Fibroblast of skin of abdomen (primary cell): ENCODE measurements at regions not wholly inside any gene's neighbourhood (a gene's known extent, or its start where the extent isn't known, plus 50 kb on each side); places are given as distances from the start of the nearest gene placed in this dataset.
"Not testable (repeated sequence)": the region's sequence is repeated elsewhere in the genome, so short reads cannot be mapped to it uniquely, and the experiment has no call there.

Experiments used
- DNase-seq: peaks from one replicate; pipeline ENCODE4 v3.0.0-alpha.2; 2013

- peak; percentile 88 for DNase-seq
Observed at GRCh38 chr2:7685342-7686015, 768.3 kb downstream of the RNF144A start.

DNA sequence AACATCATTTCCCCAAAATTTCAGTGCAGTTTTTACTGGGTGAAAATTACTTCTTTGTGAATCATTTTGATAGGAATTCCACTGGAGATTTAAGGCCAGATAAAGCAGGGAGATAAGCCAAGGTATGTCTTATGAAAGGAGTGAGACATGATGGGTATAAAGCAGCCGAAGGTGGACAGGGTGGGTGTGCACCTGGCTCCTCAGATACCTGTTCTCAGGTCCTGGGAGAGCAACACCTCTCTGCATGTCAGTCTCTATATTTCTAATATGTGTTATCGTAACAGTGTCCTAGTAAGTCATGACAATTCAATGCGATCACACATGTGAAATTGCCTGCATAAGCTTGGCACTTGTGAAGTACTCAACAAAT is 768.8 kb downstream of the RNF144A start:
- no peak for DNase-seq

DNA sequence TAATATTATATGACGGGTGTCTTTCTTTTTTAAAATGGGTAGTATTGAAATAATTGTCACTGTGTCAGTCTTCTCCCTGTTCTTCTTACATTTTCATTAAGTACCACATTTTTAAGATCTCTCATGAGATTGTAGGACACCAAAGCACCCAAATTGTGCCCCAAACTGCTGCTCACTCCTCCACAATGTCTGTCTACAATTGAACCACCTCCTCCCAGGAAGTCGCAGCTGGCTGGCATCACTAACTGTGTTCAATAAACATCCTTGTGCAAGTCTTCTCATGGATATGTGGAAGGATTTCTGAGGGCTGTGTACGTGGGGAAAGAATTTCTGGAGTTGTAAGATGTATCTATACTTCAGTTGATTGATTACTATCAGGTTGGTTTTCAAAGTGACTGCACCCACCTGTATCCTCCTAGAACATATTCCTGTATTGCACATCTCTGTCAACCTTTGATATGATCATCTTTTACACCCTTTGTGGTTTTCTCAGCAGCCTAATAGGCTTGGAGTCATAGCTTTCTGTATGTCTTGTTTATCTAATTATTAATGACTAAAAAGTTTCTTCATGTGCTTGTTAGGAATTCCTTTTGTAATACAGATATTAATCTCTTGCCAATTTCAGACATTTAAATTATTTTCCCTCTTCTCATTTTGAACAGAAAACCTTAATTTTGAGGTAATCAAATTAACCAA is 774.9 kb downstream of the RNF144A start:
- no peak for DNase-seq

DNA sequence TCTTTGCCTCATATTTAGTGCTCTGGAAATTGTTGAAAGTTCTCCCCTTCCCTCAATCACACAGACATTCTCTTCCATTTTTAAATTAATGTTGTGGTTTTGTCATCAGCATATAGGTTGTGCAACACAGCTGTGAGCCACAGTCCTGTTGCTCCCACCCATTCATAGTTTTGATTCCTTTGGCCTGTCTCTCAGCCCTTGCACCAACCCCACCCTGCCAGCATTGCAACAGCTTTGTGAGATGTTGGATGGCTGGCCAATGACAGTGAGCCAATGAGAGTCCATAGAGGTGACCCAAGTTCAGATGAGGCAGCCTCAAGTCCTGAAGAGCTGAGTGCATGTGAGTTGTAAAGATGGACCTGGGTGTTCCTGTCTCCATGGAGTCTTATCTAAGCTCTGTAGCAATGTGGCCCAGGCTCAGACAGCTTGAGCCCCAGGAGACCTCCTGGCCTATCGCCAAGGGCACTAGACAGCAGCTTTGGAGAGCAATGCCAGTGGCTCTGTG is 775.5 kb downstream of the RNF144A start:
- peak; percentile 97 for DNase-seq

- no peak for DNase-seq
Observed at GRCh38 chr2:7693246-7694075, 776.2 kb downstream of the RNF144A start.

DNA sequence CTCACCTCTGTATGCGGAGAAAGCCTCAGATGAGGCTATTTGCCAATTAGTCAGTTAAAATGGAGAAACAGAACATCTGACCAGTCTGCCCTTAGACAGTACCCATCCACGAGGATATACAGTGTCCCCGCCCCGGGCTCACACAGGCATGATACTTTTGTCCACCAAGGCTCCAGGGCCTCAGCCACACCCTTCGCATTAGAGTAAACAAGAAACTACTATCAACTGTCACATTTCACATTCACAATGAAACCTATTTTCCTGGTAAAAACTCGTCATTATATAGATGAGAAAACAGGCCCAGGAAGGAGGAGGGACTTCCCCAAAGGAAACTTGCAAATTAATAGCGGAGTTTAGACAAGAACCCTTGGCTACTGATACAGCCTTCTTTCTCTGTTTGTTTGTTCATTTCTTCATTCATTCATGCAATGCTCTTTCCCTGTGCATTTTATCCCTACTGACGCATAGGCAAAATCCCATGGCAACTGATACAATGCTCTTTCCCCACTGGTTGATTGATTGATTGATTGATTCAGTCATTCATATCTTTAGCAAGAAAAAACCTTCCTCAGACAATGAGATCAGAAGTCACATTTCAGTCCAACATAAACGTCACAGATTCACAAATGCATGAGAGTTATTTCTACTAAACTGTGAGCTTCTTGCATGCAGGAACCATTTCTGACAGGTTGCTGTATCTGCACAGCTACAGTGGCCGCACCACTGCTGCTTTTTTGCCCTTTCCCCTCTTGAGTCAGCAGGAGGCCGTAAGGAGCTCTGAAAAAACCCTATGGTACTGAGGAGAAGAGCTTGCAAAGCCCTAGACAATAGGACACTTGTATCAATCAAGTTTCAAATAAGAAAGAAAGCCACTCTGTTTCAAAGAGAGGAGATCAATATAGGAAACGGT is 777.1 kb downstream of the RNF144A start:
- no peak for DNase-seq

- not testable (repeated sequence) for DNase-seq
Observed at GRCh38 chr2:7696556-7696955, 779.3 kb downstream of the RNF144A start.

GRCh38 chr2:7697052-7697451 is 779.8 kb downstream of the RNF144A start:
- no peak for DNase-seq

- peak; percentile 71 for DNase-seq
Observed at GRCh38 chr2:7701791-7702190, 784.6 kb downstream of the RNF144A start.

DNA sequence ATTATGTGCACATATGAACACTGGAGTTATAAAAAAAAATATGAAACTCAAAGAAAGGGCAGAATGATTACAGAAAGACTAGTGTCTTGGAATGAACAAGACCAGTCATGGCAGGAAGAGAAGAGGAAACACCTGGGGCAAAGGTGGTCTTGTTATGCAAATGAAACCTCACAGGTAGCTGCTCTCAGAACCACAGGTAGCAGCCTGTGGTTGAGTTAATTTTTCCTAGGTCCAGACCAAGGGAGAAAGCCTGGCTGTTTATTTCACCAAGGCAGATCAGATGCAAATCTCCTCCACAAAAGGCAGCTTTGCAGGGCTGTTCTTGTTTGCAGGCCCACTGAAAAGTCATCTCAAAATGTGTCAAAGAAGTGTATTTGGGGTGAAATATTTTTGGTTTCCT is 785.8 kb downstream of the RNF144A start:
- DNase-seq: no peak

DNA sequence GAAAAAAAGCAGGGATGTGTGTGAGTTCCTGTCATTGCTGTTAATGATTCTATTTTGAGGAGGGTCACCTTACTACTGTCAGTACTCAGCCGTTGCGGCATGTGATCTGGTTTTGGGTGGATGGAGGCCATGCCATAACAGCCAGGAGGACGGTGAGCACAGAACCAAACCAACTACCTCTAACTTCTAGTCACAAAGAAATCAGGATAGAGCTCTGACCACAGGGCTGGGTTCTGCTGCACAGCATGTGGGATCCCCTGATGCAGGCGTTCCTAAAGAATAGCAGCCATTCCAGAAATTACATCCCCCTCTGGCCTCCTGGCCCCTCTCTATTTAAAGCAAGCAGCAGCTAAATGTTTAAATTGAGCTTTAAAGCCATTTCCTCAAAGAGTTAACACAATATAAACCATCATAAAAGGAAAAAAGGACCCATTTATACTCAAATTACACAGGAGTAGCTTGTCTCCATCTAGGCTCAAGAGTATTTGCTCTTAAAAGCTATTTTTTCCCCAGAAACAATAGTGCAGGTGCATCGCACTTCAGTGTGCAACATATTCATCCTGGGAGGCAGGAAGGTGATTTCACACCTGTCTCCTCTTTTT is 786.4 kb downstream of the RNF144A start:
- DNase-seq: no peak

DNA sequence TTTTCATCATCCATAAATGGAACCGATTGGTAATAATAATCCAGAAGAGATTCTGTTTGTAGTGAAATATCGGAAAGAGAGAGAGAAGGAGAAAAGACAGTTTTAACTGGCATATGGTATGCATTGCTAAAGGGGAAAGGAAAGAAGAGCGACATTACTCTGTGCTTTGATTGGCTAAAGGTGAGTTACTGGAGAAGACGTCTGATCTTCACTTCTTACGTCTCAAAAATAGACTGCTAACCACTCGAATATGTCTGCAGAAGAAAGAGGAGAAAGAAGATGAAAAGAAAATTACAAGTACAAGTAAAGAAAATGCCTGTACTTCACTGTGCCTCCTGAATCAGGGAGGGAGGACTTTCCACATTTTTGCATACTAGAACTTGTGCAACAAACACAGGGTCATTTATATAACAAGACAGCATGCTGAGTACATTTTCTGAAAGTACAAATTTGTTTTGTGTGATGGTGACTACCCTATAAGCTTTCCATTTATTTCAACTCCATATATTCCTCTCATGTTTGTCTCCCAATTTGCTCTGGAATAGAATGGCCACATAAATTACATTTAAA is 787.2 kb downstream of the RNF144A start:
- DNase-seq: no peak

- no peak for DNase-seq
Observed at GRCh38 chr2:7706791-7707190, 789.6 kb downstream of the RNF144A start.

DNA sequence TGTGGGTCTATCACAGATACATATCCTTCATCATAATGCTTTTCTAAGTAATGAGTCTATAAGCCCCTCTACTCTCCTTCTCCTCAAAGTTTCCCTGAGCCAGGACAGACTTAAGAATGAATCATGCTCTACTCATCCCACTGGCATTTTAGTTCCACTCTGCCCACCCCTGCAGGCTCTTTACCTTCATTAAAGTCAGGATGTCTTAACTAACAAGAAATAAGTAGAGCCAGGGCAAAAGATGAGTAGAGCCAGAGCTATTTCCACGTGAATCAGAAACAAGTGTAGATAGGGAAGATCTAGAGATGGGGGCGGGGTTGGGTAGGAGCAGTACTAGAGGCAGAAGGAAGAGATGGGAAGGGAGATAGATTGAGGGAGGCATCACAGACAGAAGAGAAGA is 790.5 kb downstream of the RNF144A start:
- DNase-seq: peak; percentile 90

- peak; percentile 65 for DNase-seq
Observed at GRCh38 chr2:7709907-7710306, 792.7 kb downstream of the RNF144A start.

DNA sequence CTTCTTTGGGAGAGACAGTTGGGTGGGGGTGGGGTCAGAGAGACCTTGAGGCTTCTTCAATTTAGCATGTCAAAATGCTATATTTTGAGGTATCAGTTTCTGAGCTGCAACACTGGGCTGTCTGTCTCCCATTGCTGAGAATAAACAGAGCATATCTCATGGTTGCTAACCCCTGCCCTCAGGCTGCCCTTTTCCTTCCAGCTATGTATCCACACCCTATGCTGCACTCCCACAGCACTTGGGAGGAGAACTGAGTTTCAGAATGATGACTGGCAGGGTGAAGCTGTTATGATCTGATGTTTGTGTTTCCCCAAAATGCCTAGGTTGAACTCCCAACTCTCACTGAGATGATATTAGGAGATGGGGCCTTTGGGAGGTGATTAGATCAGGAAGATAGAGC is 794.0 kb downstream of the RNF144A start:
- DNase-seq: no peak

DNA sequence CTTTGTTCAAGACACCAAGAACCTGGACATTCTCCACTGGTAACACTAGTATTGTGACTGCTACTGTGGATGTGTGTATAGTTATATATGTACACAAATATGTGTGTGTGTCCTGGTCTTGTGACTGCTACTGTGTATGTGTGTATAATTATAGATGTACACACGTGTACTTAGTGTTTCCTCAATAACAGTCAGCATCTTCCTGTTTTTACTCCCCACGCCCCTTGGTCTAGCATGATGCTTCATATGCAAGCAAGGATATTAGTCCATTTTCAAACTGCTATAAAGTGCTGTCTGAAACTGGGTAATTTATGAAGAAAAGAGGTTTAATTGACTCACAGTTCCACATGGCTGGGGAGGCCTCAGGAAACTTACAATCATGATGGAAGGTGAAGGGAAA is 802.7 kb downstream of the RNF144A start:
- no peak for DNase-seq

DNA sequence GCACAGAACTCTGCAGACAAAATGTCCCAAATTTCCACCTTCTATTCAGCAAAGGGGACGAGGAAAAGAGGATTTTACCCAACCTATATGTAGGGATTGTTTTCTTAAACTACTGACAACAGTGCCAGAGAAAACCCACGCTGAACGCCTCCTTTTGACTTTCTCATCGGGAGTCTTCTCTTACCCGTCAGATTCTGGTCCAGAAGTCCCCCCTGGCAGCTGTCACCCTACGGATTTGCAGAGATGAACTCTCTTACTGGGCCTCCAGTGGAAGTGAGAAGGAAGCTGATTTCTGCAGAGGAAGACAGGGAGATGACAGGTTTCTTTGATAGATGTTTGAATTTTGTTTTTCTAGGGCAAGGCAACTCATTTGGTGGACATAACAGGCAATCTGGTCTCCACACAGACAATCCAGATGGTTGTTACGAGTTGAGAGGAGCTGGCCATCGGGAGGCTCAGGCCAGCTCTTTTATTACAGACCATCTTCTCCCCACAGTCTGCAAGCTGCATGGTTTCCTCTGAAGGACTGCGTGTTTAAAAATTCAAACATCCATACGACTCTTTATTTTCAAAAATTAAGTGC is 804.3 kb downstream of the RNF144A start:
- DNase-seq: no peak

DNA sequence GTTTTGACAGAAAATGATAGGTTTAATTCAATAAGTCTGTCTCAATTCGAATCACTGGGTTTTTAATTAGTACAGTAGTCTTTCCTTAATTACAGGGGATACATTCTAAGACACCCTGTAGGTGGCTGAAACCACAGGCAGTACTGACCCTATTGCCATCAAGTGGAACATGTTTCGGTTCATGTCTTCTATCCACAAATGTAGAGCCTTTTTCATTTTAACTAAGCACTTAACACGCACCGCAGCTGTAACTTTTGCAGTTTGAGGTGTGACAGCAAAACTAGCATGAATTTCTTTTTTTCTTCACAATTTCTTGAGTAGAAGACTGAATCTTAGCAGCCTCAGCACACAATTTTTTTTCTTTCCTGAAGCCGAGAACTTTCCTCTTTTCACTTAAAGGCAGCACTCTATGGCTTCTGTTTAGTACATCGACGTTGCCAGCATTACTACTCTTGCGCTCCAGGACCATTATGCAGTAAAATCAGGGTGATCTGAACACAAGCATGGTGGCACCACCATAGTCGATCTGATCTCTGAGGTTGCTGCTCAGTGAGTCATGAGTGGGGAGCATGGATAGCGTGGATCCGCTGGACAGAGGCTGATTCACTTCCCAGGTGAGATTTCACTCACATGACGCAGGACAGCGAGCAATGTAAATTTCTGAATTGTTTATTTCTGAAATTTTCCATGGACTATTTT is 805.1 kb downstream of the RNF144A start:
- DNase-seq: no peak

DNA sequence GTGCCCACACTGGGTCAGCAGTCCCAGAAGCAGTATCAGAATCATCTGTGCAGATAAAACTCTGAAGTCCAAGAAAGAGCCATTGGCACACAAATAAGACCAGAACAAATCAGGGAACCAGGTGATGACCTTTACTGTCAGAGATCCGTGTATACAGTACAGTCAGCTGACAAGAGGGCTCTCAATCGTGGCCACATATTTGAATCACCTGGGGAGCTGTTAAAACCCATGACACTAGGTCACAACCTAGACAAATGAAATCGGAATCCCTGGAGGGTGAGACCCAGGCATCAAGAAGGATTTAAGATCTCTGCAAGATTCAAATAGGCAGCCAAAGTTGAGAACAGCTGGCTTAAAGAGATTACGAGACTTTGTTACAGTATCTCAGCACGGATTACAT is 807.1 kb downstream of the RNF144A start:
- no peak for DNase-seq
